MM.1S (cell line): ENCODE measurements at regions not wholly inside any gene's neighbourhood (a gene's known extent, or its start where the extent isn't known, plus 50 kb on each side); places are given as distances from the start of the nearest gene placed in this dataset.

Source experiments
- DNase-seq: peaks from one replicate; pipeline ENCODE4 v3.0.0-alpha.2; 2015
- H2AFZ ChIP-seq: fragments of 300-600 bp; sonication (generic); 2 replicates; pipeline ENCODE4 v1.6.0; 2016; ENCODE audit warnings: antibody characterized with exemption, low read length
- H3F3A ChIP-seq: fragments of 300-600 bp; sonication (generic); 2 replicates; pipeline ENCODE4 v1.6.1; 2016; ENCODE audit warnings: mild to moderate bottlenecking, antibody characterized with exemption, low read length, moderate library complexity, mixed read lengths; ENCODE audit not compliant: insufficient read depth
- H3K27ac ChIP-seq: fragments of 300-600 bp; sonication (generic); 2 replicates; pipeline ENCODE4 v1.5.1; 2016; ENCODE audit warnings: mild to moderate bottlenecking, low read length
- H3K27me3 ChIP-seq: fragments of 300-600 bp; sonication (generic); replicated peaks from 2 replicates; pipeline ENCODE4 v1.6.0; 2016; ENCODE audit warnings: low read length; ENCODE audit not compliant: insufficient read depth
- H3K36me3 ChIP-seq: fragments of 300-600 bp; sonication (generic); replicated peaks from 2 replicates; pipeline ENCODE4 v1.6.1; 2016; ENCODE audit warnings: mild to moderate bottlenecking, low read length, mixed read lengths; ENCODE audit not compliant: insufficient read depth
- H3K4me1 ChIP-seq: fragments of 300-600 bp; sonication (generic); 2 replicates; pipeline ENCODE4 v1.6.1; 2016; ENCODE audit warnings: low read length, mixed read lengths
- H3K4me2 ChIP-seq: fragments of 300-600 bp; sonication (generic); 2 replicates; pipeline ENCODE4 v1.6.0; 2016; ENCODE audit warnings: low read depth, low read length
- H3K4me3 ChIP-seq: fragments of 300-600 bp; sonication (generic); 2 replicates; pipeline ENCODE4 v1.5.1; 2016; ENCODE audit warnings: low read length, mixed read lengths
- H3K79me2 ChIP-seq: fragments of 300-600 bp; sonication (generic); 2 replicates; pipeline ENCODE4 v1.6.1; 2016; ENCODE audit warnings: mixed run types, low read length, mixed read lengths
- H3K9ac ChIP-seq: fragments of 300-600 bp; sonication (generic); 2 replicates; pipeline ENCODE4 v1.6.1; 2016; ENCODE audit warnings: low read length, mixed read lengths
- H3K9me2 ChIP-seq: fragments of 300-600 bp; sonication (generic); replicated peaks from 2 replicates; pipeline ENCODE4 v1.6.1; 2016; ENCODE audit warnings: mild to moderate bottlenecking, low read length, mixed read lengths; ENCODE audit not compliant: insufficient read depth
- H3K9me3 ChIP-seq: fragments of 300-600 bp; sonication (generic); replicated peaks from 2 replicates; pipeline ENCODE4 v1.6.1; 2016; ENCODE audit warnings: mild to moderate bottlenecking, low read length, mixed read lengths; ENCODE audit not compliant: insufficient read depth
- H4K20me1 ChIP-seq: fragments of 300-600 bp; sonication (generic); 2 replicates; pipeline ENCODE4 v1.6.1; 2016; ENCODE audit warnings: mild to moderate bottlenecking, low read length, moderate library complexity, mixed read lengths; ENCODE audit not compliant: insufficient read depth
- EZH2 ChIP-seq: fragments of 300-600 bp; sonication (generic); optimal IDR thresholded peaks from 2 replicates; pipeline ENCODE3; 2017; ENCODE audit warnings: low read depth, mild to moderate bottlenecking, antibody characterized with exemption, low read length, mixed read lengths
- EZH2phosphoT487 ChIP-seq: fragments of 300-600 bp; sonication (generic); IDR thresholded peaks from 2 replicates; pipeline ENCODE4 v1.6.1; 2018; ENCODE audit warnings: antibody characterized with exemption, low read length
- TF ChIP-seq, protein P1 (sequence below): fragments of 300-600 bp; sonication (generic); IDR thresholded peaks from 2 replicates; pipeline ENCODE4 v1.5.1; 2016; ENCODE audit warnings: antibody characterized with exemption, low read length, mixed read lengths

DNA sequence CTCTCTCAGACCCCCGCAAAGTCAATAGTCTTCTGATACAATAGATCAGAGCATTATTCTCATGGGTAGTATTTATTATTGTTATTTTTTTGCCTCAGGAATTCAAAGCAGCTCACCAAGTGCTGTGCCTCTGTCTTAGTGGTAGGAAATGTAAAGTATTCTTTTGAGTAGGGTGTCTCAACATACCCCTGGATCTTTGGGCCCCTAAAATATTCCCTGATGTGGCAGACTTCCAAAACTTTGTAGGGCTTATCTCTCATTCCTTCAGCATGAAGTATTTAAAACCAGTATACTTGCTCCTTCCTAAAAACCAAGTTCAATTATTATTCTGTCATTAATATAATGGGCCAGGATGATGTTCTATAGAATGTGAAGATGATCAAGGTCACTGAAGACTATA lies 115.3 kb upstream of the ZNF827 start:
- TF ChIP-seq, protein P1, sequence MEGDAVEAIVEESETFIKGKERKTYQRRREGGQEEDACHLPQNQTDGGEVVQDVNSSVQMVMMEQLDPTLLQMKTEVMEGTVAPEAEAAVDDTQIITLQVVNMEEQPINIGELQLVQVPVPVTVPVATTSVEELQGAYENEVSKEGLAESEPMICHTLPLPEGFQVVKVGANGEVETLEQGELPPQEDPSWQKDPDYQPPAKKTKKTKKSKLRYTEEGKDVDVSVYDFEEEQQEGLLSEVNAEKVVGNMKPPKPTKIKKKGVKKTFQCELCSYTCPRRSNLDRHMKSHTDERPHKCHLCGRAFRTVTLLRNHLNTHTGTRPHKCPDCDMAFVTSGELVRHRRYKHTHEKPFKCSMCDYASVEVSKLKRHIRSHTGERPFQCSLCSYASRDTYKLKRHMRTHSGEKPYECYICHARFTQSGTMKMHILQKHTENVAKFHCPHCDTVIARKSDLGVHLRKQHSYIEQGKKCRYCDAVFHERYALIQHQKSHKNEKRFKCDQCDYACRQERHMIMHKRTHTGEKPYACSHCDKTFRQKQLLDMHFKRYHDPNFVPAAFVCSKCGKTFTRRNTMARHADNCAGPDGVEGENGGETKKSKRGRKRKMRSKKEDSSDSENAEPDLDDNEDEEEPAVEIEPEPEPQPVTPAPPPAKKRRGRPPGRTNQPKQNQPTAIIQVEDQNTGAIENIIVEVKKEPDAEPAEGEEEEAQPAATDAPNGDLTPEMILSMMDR: no peak
- TF ChIP-seq EZH2 (no peak), EZH2phosphoT487 (no peak)
- H3K4me1 ChIP-seq: peaks cover 7% of the 10 kb centered on the region
- no peaks in the 10 kb centered on the region for H3K27me3 ChIP-seq
- H3K9me3 ChIP-seq: no peaks in the 10 kb centered on the region
- no peaks in the 10 kb centered on the region for H3K79me2 ChIP-seq
- no peak overlapping the region for H3K9ac ChIP-seq
- no peak overlapping the region for H3K4me2 ChIP-seq
- no peaks in the 10 kb centered on the region for H3F3A ChIP-seq
- H2AFZ ChIP-seq: no peak overlapping the region
- no peaks in the 10 kb centered on the region for H3K36me3 ChIP-seq
- no peak overlapping the region for H3K27ac ChIP-seq
- H3K9me2 ChIP-seq: no peaks in the 10 kb centered on the region
- H3K4me3 ChIP-seq: no peak overlapping the region
- no peak for DNase-seq
- H4K20me1 ChIP-seq: no peaks in the 10 kb centered on the region

DNA sequence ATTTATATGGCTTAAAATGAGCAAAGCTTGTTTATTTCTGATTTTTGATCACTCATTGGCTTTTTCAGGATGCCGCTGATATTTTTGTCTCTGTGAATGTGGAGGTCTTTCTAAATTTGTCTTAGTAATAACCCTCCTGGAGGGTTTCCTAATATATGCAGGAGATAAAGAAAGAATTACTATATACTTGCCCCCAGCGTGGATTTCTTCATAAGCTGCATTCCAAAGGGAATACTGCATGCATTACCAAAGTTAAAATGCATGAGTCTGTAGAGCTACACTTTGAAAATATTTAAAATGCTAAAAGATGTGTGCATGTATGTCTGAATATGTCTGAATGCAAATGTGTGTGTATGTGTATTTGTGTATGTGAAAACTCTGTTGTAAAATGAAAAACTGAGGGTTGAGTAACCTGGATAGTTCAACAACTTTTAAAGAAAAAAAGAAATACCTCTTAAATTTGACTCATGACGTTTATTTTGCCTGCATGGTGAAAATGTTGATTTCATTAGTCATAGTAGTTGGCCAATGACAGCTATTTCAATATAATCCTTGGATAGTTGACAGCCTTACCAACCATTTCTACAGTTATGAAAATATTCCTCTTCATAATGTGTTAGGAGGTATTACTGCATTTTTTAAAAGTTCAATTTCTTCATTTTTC lies 113.2 kb upstream of the ZNF827 start:
- Histone ChIP-seq H3K36me3 (no peaks in the 10 kb centered on the region), H3K4me3 (no peak overlapping the region), H3K79me2 (no peaks in the 10 kb centered on the region), H3K4me1 (peaks cover 5% of the 10 kb centered on the region), H3K9ac (no peak overlapping the region), H3F3A (no peaks in the 10 kb centered on the region), H3K9me2 (no peaks in the 10 kb centered on the region), H3K9me3 (no peaks in the 10 kb centered on the region), H3K27me3 (no peaks in the 10 kb centered on the region), H3K27ac (no peak overlapping the region), H2AFZ (no peak overlapping the region), H4K20me1 (no peaks in the 10 kb centered on the region), H3K4me2 (no peak overlapping the region)
- TF ChIP-seq EZH2 (no peak), EZH2phosphoT487 (no peak)
- TF ChIP-seq, protein P1: no peak
- no peak for DNase-seq

DNA sequence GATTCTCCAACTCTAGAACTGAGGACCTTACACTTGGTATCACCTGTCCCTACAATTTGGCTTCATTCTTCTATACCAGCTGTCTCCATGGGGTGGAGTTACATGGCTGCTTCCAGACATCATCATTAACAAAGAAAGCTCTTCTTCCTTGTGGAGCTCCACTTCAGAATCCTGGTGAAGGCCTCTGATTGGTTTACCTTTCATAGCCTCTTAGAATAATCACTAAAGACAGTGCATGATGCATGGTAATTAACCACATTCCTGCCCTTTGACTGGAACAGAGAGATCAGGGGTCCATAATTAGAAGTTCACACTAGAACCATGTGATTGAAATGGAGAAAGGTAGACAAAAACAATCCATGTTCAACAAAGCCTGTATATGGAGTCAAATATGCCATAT lies 112.6 kb upstream of the ZNF827 start:
- H3K79me2 ChIP-seq: no peaks in the 10 kb centered on the region
- no peaks in the 10 kb centered on the region for H4K20me1 ChIP-seq
- H2AFZ ChIP-seq: no peak overlapping the region
- H3K4me2 ChIP-seq: no peak overlapping the region
- no peaks in the 10 kb centered on the region for H3K36me3 ChIP-seq
- DNase-seq: no peak
- H3K9me3 ChIP-seq: no peaks in the 10 kb centered on the region
- no peaks in the 10 kb centered on the region for H3K27me3 ChIP-seq
- H3K4me3 ChIP-seq: no peak overlapping the region
- H3K27ac ChIP-seq: no peak overlapping the region
- H3K4me1 ChIP-seq: peaks cover 5% of the 10 kb centered on the region
- H3F3A ChIP-seq: no peaks in the 10 kb centered on the region
- H3K9ac ChIP-seq: no peak overlapping the region
- TF ChIP-seq, protein P1: no peak
- TF ChIP-seq EZH2phosphoT487: no peak
- TF ChIP-seq EZH2: no peak
- no peaks in the 10 kb centered on the region for H3K9me2 ChIP-seq
